Uterus (tissue), 2 donors: ENCODE measurements at regions not wholly inside any gene's neighbourhood (a gene's known extent, or its start where the extent isn't known, plus 50 kb on each side); places are given as distances from the start of the nearest gene placed in this dataset.

Experiments used
- POLR2A ChIP-seq, 2 donors: fragments of 450-650 bp; IDR thresholded peaks; one replicate each; pipeline ENCODE4 v1.6.1; 2016; ENCODE audit warnings: antibody characterized with exemption in 2 of 2, mild to moderate bottlenecking in 1 of 2, moderate library complexity in 1 of 2
- TF ChIP-seq, protein P1 (sequence below), 4 experiments: fragments of 200-600 bp in 2 of 4; fragments of 450-650 bp in 2 of 4; sonication (generic) in 2 of 4; IDR thresholded peaks; one replicate each; pipeline ENCODE4 v1.5.1; 2016 to 2019; ENCODE audit warnings: antibody characterized with exemption in 4 of 4, mild to moderate bottlenecking in 2 of 4, moderate library complexity in 1 of 4

DNA sequence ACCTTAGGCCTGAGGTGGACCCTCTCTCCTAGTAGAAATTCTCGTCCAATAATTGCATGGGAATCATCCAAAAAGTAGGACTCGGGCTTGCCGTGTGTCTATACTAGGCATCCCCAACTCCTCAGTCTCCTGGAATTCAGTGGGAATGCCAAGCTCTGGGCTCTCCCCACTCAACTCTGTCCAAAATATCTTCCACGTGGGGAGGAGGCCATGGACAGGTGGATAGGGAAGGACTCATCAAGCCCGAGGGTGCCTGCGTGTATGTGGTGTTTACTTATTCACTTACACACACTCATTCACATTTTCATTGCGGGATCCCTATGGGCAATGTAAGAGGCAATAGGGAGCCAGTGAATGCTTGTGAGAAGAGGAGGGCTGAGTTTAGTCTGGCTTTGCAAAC, 383.3 kb downstream of the MN1 start:
- TF ChIP-seq, protein P1, sequence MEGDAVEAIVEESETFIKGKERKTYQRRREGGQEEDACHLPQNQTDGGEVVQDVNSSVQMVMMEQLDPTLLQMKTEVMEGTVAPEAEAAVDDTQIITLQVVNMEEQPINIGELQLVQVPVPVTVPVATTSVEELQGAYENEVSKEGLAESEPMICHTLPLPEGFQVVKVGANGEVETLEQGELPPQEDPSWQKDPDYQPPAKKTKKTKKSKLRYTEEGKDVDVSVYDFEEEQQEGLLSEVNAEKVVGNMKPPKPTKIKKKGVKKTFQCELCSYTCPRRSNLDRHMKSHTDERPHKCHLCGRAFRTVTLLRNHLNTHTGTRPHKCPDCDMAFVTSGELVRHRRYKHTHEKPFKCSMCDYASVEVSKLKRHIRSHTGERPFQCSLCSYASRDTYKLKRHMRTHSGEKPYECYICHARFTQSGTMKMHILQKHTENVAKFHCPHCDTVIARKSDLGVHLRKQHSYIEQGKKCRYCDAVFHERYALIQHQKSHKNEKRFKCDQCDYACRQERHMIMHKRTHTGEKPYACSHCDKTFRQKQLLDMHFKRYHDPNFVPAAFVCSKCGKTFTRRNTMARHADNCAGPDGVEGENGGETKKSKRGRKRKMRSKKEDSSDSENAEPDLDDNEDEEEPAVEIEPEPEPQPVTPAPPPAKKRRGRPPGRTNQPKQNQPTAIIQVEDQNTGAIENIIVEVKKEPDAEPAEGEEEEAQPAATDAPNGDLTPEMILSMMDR (IDR thresholded peaks at IDR 0.05): no peak
- TF ChIP-seq POLR2A (IDR thresholded peaks at IDR 0.05): no peak
